PC-9 (cell line): ENCODE measurements at regions not wholly inside any gene's neighbourhood (a gene's known extent, or its start where the extent isn't known, plus 50 kb on each side); places are given as distances from the start of the nearest gene placed in this dataset.

ENCODE experiments used
- BruUV-seq: library from RNA; stranded (reverse); fragments of 400-500 nt; replicated peaks from 2 replicates; lab custom pipeline; 2021; lab: Mats Ljungman, UMichigan
- CTCF ChIA-PET: fragments of 300-600 bp; sonication (Branson Sonifier 250); formaldehyde crosslinking; loops from one replicate; lab custom pipeline; 2022; ENCODE audit warnings: antibody characterized with exemption; lab: Charles Lee
- POLR2A ChIA-PET: fragments of 300-600 bp; sonication (Branson Sonifier 250); formaldehyde crosslinking; loops from one replicate; lab custom pipeline; 2022; ENCODE audit warnings: antibody characterized with exemption; ENCODE audit not compliant: unreplicated experiment; lab: Charles Lee
- DNase-seq, 2 experiments: peaks; one replicate each; pipeline versions ENCODE4 v3.0.0 to v3.0.0-alpha.2; 2015 to 2022; ENCODE audit warnings: mixed read lengths in 1 of 2
- H2AFZ ChIP-seq: fragments of 200-600 bp; sonication (generic); 2 replicates; pipeline ENCODE4 v1.8.1; 2017; ENCODE audit warnings: antibody characterized with exemption
- H3F3A ChIP-seq: fragments of 200-600 bp; sonication (generic); 2 replicates; pipeline ENCODE4 v1.8.1; 2017; ENCODE audit warnings: antibody characterized with exemption, mild to moderate bottlenecking, low read depth; ENCODE audit not compliant: insufficient read depth
- H3K27ac ChIP-seq: fragments of 200-600 bp; sonication (generic); 2 replicates; pipeline ENCODE4 v1.6.1; 2016; ENCODE audit warnings: mixed run types
- H3K27me3 ChIP-seq: fragments of 200-600 bp; sonication (generic); 2 replicates; pipeline ENCODE4 v1.6.1; 2016; ENCODE audit warnings: low read depth, mixed run types; ENCODE audit not compliant: insufficient read depth
- H3K36me3 ChIP-seq: fragments of 200-600 bp; sonication (generic); 2 replicates; pipeline ENCODE4 v1.6.1; 2016; ENCODE audit warnings: low read depth, mixed run types
- H3K4me1 ChIP-seq: fragments of 200-600 bp; sonication (generic); replicated peaks from 2 replicates; pipeline ENCODE4 v1.6.1; 2016; ENCODE audit warnings: mixed run types; ENCODE audit not compliant: insufficient read depth
- H3K4me2 ChIP-seq: fragments of 200-600 bp; sonication (generic); 2 replicates; pipeline ENCODE4 v1.6.1; 2017; ENCODE audit warnings: mixed run types
- H3K4me3 ChIP-seq: fragments of 200-600 bp; sonication (generic); 2 replicates; pipeline ENCODE4 v1.6.1; 2016; ENCODE audit warnings: mixed run types
- H3K79me2 ChIP-seq: fragments of 200-600 bp; sonication (generic); 2 replicates; pipeline ENCODE4 v1.6.1; 2017; ENCODE audit warnings: low read depth, mixed run types
- H3K9me2 ChIP-seq: fragments of 200-600 bp; sonication (generic); 2 replicates; pipeline ENCODE4 v1.8.1; 2017; ENCODE audit warnings: mild to moderate bottlenecking; ENCODE audit not compliant: insufficient read depth
- H3K9me3 ChIP-seq: fragments of 200-600 bp; sonication (generic); 2 replicates; pipeline ENCODE4 v1.8.1; 2016; ENCODE audit warnings: low read depth; ENCODE audit not compliant: insufficient read depth
- H4K20me1 ChIP-seq: fragments of 200-600 bp; sonication (generic); 2 replicates; pipeline ENCODE4 v1.8.1; 2017; ENCODE audit not compliant: insufficient read depth
- EZH2 ChIP-seq: fragments of 200-600 bp; sonication (generic); IDR thresholded peaks from 2 replicates; pipeline ENCODE4 v1.8.0; 2017; ENCODE audit warnings: antibody characterized with exemption, low read depth
- intact Hi-C: fragments of 100-400 bp; cut with micrococcal nuclease; formaldehyde crosslinking; loops from one replicate; pipeline ENCODE4 v1.10.0; 2022; ENCODE audit not compliant: unreplicated experiment
- TF ChIP-seq, protein P1 (sequence below): fragments of 200-600 bp; sonication (generic); conservative IDR thresholded peaks from 2 replicates; pipeline ENCODE4 v1.6.1; 2017; ENCODE audit warnings: mixed run types, antibody characterized with exemption, mild to moderate bottlenecking, moderate library complexity

DNA sequence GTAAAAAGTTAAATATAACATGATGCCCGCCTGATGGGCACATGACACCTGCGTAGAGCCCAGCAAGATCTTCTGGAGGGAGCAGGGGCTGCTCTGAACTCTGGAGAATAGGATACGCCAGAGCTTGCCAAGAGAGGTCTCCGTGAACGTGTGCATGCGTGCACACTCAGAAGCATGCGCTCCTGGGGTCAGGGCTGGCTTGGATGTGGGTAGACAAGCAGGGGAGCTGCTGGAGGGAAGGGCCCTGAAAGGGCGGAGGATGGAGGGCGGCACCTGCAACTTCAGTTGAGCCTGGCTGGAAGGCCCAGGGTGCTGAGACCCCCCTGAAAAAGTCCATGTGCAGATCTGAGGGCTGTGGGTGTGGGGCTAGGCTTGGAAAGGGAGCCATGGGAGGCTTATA lies 828.4 kb upstream of the SALL3 start:
- no peak for DNase-seq
- H3K79me2 ChIP-seq = no peaks in the 10 kb centered on the region
- H3K4me1 ChIP-seq = no peaks in the 10 kb centered on the region
- H3K36me3 ChIP-seq = no peaks in the 10 kb centered on the region
- H3K27me3 ChIP-seq = peaks cover 69% of the 10 kb centered on the region
- H4K20me1 ChIP-seq = no peaks in the 10 kb centered on the region
- H3F3A ChIP-seq = no peaks in the 10 kb centered on the region
- no peaks in the 10 kb centered on the region for H3K9me3 ChIP-seq
- intact Hi-C loops = no loop called here
- no peaks in the 10 kb centered on the region for H3K9me2 ChIP-seq
- H3K4me2 ChIP-seq = no peak overlapping the region
- no peak overlapping the region for H2AFZ ChIP-seq
- POLR2A ChIA-PET = no interaction called here
- no peak overlapping the region for H3K27ac ChIP-seq
- CTCF ChIA-PET = no interaction called here
- no peak overlapping the region for H3K4me3 ChIP-seq
- TF ChIP-seq, protein P1, sequence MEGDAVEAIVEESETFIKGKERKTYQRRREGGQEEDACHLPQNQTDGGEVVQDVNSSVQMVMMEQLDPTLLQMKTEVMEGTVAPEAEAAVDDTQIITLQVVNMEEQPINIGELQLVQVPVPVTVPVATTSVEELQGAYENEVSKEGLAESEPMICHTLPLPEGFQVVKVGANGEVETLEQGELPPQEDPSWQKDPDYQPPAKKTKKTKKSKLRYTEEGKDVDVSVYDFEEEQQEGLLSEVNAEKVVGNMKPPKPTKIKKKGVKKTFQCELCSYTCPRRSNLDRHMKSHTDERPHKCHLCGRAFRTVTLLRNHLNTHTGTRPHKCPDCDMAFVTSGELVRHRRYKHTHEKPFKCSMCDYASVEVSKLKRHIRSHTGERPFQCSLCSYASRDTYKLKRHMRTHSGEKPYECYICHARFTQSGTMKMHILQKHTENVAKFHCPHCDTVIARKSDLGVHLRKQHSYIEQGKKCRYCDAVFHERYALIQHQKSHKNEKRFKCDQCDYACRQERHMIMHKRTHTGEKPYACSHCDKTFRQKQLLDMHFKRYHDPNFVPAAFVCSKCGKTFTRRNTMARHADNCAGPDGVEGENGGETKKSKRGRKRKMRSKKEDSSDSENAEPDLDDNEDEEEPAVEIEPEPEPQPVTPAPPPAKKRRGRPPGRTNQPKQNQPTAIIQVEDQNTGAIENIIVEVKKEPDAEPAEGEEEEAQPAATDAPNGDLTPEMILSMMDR = no peak
- no peak for TF ChIP-seq EZH2
- BruUV-seq = no TSS peak

DNA sequence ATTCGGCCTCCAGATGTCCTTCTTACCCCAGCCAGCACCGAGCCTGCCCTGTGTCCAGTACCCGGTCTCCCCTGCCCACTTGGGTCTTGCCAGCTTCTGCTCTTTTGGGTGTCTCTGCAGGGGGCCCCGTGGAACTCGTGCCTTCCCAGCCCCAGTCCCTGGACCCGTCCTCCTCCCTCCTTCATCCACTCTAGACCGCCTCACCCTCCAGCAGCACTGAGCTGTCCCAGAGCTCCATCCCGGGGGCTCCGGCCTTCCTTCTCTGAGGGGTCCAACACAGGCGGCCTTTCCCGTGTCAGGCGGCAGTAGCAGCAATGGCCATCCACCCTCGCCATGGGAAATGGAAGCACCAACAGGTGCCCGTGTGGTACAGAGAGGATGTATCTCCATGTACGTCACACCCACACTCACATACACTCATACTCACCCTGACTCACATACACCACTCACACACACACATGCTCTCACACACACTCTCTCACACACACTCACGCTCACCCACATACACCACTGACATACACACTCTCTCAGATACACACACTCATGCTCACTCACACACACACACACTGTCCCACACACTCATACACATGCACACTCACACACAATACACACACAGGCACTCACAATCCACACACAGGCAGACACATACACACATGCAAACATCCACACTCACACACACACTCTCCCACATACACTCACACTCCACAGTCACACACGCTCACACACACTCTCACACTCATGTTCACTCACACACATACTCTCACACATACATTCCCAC lies 827.5 kb upstream of the SALL3 start:
- intact Hi-C loops = no loop called here
- Histone ChIP-seq H3K27me3 (peaks cover 60% of the 10 kb centered on the region), H3K9me3 (no peaks in the 10 kb centered on the region), H3K4me3 (no peak overlapping the region), H4K20me1 (no peaks in the 10 kb centered on the region), H3K9me2 (no peaks in the 10 kb centered on the region), H3K4me2 (no peak overlapping the region), H3F3A (no peaks in the 10 kb centered on the region), H3K4me1 (no peaks in the 10 kb centered on the region), H3K27ac (no peak overlapping the region), H3K79me2 (no peaks in the 10 kb centered on the region), H3K36me3 (no peaks in the 10 kb centered on the region), H2AFZ (no peak overlapping the region)
- no TSS peak for BruUV-seq
- TF ChIP-seq, protein P1 = no peak
- TF ChIP-seq EZH2 = no peak
- ChIA-PET POLR2A (no interaction called here), CTCF (no interaction called here)
- DNase-seq = no peak

DNA sequence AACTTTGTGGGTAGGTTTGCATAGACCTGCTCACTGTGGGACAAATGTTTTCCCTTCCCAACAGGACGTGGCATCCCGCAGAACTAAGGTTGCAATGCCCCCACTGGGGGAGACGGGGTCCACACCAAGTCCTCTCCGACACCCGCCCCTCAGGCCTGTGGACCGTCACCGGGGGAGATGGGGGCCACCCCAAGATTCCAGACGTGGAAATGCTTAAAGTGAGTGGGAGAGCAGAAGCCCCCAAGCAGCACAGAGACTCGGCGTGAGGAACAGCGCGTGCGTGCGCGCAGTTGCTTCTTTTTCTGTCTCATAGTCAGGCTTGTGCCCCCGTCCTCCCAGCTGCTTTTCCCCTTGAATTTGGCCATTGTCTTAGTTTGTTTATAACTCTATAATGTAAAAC lies 826.3 kb upstream of the SALL3 start:
- no peaks in the 10 kb centered on the region for H3F3A ChIP-seq
- H3K4me3 ChIP-seq = no peak overlapping the region
- no peak overlapping the region for H3K4me2 ChIP-seq
- no peaks in the 10 kb centered on the region for H4K20me1 ChIP-seq
- BruUV-seq = no TSS peak
- intact Hi-C loops = no loop called here
- H3K27ac ChIP-seq = no peak overlapping the region
- TF ChIP-seq EZH2 = no peak
- TF ChIP-seq, protein P1 = no peak
- peaks cover 64% of the 10 kb centered on the region for H3K27me3 ChIP-seq
- POLR2A ChIA-PET = no interaction called here
- no peaks in the 10 kb centered on the region for H3K4me1 ChIP-seq
- no peaks in the 10 kb centered on the region for H3K9me2 ChIP-seq
- H3K79me2 ChIP-seq = no peaks in the 10 kb centered on the region
- no peaks in the 10 kb centered on the region for H3K36me3 ChIP-seq
- DNase-seq = no peak
- no peak overlapping the region for H2AFZ ChIP-seq
- H3K9me3 ChIP-seq = no peaks in the 10 kb centered on the region
- CTCF ChIA-PET = no interaction called here
